Activated CD4-positive, alpha-beta T cell treated with anti-CD3 and anti-CD28 coated beads for 1 hour (primary cell): ENCODE measurements at regions not wholly inside any gene's neighbourhood (a gene's known extent, or its start where the extent isn't known, plus 50 kb on each side); places are given as distances from the start of the nearest gene placed in this dataset.
"Not testable (repeated sequence)": the region's sequence is repeated elsewhere in the genome, so short reads cannot be mapped to it uniquely, and the experiment has no call there.

Experiments
- DNase-seq: peaks from one replicate; pipeline ENCODE4 v3.0.0-alpha.2; 2020

DNA sequence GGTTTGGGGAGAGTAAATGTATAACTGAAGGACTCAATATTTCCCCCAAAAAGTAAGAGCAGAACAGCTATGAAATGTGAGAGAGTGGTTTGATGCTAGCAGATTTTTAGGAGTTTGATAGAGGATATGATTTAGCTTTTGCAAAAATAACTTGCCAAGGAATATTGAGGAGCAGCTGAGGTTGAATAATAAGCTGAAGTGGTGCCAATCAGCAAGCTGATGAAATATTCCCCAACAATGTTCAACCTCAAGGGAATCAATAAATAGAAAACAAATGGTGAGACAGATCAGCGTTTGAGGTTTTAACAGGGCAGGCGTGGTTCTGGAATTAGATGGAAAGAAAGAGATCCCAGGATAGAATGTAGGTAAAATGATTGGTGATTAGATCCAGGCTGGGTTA is 413.4 kb upstream of the ADAMTS5 start:
- no peak for DNase-seq

DNA sequence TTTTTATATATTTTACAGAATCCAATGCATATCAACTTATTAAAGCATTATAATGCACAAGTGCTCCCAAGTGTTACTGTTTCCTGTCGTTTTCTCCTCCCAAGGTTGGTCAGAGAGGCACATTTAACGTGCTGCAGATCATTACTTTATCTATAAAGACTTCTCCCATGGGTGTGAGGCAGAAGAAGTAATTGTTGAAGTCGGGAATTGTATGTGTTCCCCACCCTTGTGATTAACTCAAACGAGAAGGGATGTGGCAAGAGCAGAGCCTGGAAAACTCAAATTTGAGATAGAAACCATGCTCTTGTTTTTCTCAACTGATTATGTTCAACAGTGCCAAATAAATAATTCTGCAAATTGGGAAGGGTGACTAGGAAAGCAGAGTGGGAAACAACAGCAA is 412.5 kb upstream of the ADAMTS5 start:
- no peak for DNase-seq

DNA sequence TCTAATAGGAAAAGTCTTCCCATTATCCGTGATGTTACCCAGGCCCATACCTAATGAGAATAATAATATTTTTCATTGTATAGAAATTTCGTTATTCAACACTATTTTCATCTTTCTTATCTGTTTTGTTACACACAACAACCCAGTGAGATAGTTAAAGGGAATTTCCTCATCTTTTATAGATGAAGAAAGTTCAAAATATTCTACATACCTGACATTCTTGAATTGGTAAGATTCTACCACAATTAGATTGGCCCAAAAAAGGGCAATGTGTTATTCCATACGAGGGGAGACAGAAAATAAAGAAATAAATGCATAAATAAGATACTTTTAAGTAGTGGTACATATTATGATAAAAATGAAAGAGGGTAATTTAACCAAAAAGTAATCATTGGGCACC is 405.5 kb upstream of the ADAMTS5 start:
- no peak for DNase-seq

DNA sequence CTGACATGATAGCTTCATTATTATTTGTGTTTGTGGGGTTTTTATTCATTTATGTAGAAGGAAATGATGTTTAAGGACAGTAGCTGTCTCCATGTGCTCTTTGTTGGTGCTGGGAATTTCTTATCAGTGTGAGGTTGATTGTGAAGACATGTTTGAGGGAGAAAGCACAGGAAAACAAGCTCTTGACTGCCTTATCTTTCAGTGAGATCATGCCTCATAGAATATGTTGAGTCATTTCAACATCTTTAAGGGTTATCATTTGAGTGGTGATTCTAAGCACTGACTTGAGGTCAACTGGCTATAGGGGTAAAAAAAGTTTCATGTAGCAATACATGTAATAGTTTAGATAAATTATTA is 405.1 kb upstream of the ADAMTS5 start:
- no peak for DNase-seq

DNA sequence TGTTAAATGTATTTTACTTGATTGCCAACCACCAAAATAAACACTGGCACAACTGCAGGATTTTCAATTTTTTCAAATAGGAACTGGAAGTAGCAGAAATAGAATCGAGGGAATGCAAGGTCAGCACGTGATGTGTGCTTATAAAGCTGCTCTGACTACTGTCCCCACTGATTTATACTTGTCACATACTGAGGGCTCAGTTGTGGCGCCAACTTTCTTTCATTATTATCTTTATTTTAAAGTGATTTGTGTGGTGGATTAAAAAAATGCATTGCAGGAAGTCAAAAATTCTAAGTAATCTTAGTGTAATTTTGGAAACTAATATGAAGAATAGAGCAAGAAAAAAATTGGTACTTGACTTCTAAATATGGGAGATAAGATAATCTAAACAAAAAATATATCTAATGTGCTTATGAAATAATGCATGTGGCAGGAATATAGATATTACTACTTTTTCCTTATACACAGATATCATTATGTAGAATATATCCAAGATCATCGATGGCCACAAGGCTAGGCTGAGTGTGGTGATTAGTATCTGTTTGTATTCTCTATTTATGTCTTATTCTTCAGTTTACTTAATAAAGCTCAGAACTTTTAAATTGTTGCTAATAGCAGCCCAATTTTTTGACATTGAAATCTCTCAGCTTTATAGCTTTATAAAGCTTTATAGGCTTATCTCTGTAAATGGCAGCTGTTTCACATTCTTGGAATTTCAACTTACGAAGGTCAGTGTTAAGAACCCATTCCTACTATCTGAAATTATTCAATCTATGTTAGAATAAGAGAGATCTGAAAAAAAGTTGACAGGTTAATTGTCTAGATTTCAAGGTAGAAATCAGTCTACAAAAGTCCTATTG is 404.5 kb upstream of the ADAMTS5 start:
- DNase-seq, result no peak

DNA sequence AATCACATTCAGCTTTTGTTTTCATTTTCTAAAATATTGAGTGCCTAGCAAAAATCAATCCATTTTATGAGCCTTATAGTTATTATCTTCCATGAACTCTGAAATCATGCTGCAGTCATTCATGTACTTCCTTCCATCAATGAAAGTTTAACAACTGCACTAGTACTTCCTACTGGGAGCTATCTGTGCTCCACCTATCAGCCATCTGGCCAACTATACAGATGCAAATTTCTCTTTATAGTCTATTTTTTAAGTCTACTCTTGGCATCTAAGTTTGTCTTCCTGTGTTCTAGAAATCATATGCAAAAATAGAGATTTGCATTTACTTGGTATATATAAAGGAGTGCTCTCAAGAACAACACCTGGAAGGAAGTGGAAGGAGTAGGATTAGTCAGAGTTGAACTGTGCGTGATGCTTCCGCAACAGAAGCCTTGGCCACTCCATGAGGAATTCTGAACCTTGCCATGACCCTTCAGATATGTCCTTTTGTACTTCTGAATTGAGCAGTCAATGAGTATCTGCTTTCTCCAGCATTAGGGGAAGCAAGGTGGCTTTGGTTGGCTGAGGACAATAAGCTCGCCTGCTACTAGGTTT is 403.2 kb upstream of the ADAMTS5 start:
- DNase-seq, result no peak

DNA sequence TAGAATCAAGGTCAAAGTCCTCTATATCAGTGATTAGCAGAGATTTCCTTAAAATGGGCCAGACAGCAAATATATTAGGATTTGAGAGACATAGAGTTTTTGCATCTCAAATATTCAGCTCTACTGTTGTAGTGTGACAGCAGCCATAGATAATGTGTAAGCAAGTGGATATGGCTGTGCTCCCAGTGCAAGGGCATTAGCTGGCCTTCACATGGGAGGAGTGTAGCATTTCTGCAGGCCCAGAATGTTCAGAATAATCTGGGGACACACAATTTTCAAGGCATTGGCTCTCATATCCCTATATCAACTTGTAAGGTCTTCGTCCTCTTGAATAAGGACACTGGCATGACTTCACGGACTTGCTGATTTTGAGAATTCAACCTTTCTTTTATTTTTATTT is 402.3 kb upstream of the ADAMTS5 start:
- no peak for DNase-seq

DNA sequence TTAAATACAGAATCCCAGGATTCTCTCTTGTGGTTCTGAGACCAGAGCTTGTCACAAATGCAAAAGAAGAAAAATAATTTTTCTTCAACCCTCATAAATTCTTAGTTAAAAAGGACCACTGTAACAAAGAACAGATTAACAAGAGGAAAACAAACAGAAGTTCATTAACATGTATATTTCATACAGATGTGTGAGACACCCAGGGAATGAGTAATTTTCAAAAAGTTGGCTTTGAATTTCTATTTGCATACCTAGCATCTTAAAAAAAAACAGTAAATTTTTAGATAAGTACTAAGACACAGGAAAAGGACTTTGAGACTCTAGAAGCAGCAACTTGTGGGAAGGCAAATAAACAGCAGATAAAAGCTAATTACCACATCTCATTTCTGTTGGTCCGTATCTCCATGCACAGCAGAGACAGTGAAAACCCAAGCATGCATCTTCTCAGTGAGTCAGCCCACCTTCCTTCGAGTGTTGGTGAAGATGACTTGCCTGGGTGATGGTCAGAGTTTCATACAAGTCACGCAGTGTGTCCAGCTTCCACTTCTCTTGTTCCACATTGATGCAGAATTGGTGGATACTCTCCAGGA is 399.9 kb upstream of the ADAMTS5 start:
- no peak for DNase-seq

DNA sequence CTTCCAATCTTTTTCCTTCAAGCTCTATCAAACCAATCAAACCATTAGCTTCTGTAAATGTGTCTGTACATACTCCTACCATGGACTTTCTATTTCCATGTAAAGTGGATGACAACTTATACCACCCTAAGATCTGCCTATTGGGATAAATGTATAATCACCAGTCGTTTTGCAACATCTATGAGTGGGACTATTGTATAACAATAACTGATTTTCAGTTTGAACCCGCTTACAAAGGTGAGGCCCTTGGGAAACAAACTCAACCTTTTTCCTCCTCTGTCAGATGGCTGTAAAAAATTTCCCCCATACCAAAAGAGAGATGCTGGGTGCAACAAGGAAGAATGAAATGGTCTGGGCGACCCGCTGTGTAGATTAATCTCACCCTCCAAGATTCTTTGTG is 399.1 kb upstream of the ADAMTS5 start:
- DNase-seq, result no peak

DNA sequence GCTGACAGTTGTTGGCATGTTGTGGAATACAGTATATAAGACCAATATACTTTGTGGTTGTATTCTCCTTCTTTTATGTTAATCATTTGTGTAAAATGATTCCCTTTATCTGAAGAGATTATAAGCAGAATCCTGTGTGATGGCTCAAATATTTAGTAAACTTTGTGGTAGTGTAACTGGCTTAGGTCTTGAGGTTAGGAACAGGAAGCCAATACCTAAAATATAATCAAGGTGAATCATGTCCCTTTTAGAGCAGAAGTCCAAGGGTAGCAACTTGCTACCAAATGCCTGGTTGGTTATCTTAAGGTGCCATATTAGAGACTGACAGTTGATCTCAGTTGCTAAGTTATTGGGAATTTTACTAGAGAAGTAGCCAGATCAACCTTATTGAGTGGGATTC is 398.5 kb upstream of the ADAMTS5 start:
- DNase-seq, result no peak

DNA sequence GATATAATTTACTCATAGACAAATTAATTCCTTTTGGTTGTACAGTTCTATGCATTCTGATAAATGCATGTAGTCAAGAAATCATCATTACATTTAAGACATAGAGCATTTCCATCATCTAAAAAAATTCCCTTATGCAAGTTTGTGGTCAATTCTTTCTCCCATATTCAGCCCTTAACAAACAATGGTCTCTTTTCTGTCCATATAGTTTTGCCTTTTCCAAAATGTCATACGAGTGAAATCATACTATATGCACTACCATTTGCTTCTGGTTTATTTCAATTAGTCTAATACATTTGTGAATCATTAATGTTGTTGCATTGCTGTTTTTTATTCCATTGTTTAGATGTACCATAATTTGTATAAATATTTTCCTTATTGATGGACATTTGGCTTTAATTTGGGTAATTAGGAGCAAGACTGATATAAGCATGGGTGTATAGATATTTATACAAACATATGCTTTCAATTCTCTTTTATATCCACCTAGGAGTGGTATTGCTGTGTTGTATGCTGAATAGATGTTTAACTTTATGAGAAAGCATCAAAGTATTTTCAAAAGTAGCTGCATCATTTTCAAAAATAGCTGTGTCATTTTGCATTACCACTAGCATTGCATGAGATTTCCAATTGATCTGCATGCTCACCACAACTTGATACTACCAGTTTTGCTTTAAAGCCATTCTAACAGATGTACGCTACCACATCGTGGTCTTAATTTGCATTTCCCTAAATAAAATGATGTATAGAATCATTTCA is 397.0 kb upstream of the ADAMTS5 start:
- no peak for DNase-seq

DNA sequence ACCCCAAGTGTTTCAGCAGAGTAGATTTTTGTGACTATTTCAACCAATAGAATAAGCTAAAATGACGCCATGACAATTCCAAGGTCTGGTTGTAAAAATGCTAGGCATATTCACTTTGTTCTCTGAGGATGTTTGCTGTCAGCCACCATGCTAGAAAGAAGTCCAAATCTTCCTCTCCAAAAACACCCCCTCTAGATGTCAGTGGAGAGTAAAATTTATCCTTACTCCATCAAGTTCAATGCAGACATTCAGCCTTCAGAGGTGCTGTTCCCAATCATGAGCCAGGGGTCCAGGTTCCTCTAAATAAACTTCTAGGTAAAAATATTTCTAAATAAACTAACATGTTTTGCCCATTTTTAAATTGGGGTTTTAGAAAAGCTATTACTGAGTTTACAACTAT is 395.4 kb upstream of the ADAMTS5 start:
- DNase-seq, result no peak

DNA sequence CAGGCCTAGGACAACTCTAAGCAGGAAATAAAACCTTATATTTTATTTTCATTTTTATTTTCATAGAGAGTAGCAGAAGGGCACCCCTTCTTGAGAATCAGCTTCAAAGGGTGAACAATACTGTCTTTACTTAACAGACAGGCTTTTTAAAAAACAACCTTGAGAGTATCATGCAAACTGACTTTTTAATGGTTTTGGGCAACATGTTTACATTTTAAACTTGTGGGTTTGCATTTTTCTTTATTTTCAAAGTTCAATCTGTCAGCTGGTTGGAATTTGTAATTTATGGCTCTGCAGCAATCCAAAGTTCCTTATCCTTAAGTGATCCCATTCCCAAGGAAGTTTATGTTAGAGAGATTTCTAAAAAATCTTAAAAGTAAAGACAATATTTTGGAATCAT is 392.3 kb upstream of the ADAMTS5 start:
- DNase-seq, result no peak

DNA sequence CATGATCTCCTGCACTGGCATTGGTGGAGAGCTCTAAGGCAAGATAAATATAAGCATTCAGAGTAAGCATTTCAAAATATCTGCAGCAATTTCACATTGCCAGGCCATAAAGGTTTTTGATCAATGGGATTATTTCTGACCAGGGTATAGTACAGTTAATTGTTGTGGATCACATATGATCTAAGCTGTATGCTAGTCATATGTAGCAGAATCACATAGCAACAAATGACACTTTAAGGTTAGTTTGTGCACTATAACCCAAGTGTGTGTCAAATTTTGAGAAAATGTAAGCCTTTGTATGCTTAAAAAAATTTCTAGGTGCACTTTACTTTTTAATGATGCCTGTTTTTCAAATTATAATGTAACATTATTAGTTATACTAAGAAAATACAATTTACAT is 386.0 kb upstream of the ADAMTS5 start:
- DNase-seq, result no peak

DNA sequence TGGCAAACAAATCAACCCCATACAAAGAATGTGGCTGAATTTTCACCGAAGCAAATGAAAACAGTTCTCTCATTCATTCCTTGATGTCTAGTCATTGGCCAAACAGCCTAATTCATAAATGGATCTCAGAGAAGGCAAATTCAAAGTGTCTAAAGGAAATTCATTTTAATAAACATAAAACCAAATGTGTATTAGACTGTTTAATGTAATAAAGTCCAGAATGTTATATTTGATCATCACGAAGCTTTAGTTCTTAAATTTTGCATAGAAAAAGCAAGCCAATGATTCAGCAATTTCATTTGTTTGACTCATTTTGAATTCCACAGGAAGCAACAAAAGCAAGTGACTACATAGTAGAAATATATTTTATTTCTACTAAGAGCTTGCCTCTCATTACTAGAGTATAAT is 379.2 kb upstream of the ADAMTS5 start:
- DNase-seq, result no peak

DNA sequence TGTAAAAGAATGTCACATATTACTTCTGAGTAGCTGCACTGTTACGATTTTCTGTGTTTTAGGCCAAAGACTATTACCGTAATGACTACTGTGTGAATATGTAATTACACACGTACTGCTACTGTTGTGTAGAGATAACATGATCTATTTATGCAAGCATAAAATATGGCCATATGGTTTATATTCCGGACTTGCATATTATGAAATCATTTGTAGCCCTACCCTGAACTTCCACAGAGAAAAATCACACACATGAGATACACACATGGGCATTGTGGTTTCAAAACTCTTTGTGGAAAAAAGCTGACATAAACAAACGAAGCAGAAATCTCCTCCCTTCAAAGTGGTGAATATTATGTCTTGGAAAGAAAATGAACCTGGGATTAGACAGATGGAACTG is 373.0 kb upstream of the ADAMTS5 start:
- DNase-seq, result no peak

DNA sequence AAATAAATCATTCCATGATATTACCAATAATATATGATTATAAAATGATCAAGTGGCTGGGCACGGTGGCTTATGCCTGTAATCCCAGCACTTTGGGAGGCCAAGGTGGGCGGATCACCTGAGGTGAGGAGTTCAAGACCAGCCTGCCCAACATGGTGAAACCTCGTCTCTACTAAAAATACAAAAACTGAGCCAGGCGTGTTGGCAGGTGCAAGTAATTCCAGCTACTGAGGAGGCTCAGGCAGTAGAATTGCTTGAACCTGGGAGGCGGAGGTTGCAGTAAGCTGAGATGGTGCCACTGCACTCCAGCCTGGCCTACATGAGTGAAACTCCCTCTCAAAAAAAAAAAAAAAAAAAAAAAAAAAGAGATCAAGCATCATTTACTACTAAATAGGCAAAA is 371.1 kb upstream of the ADAMTS5 start:
- DNase-seq, result not testable (repeated sequence)

DNA sequence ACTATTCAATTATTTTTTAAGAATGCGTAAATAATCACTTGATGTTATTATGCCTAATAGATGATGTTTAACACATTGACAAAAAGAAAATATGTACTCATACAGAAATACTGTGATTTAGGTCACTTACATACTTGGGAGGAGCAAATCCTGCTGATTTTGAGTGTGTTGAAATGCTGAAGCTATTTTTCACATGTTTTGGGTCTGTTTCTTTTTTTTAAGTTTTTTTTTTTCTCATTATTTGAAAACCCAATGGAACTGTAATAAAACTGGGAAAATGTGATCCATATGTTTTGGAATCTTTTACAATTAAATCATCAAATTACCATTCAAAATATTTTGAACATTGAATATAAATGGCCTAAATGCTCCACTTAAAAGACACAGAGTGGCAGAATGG is 366.2 kb upstream of the ADAMTS5 start:
- no peak for DNase-seq

DNA sequence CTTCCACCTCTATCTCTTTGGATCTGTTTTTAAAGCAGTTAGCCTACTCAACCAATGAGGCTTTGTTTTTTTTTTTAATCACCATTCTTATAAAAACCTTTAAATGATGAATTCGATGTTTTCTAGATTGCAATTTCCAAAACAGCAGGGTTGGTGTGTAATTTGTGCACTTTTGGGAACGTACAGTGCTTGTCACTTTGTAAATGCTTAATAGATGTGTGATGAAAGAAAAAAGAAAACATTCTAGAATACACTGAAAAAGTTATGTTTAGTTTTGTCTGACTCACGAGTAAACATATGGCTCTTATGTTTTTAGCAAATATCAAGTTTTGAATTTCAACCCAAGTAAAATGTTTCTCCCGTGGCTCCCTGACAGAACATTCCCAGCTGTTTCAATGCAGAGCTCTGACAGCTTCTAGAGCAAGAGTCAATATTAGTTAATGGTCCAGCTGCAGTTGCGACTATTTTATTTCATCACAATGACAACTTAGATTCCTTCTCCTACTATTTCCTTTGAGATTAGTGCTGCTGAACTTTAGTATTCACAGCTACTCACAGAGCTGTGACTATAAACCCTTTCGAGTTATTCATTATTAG is 362.5 kb upstream of the ADAMTS5 start:
- DNase-seq, result no peak

DNA sequence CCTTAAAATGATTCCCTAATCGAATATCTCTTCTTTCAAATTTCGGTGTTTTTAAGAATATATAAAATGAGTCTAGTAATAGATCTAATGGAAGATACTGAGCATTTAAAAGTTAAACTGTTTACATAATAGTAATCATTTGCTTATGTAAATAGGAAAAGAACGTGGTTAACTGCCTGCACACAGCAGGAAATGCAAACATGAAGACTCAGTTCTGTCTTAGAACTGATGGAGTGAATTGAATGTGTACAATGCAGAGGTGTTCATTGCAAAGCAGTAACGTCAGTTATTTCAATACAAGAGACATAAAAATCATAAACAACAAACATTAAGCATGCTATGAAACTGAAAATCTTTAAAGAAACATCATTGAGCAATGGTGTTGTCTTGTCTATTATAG is 359.4 kb upstream of the ADAMTS5 start:
- DNase-seq, result no peak

DNA sequence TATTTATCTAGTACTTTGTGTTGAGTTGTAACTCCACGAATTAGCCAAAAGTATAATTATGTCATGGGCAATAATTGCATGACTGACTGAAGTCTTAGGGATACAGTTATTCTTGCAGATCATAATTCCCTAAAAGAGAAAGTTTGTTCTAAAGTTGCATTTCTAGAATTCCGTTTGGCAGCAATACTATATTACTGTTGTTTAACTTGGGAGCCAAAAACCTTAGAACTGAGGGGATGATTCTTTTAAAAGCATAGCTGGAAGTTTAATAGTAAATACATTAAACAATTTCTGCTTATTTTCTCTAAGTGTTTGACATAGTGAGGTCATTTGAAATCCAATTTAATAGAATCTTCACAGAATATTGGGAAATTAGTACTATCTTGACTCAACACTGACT is 356.4 kb upstream of the ADAMTS5 start:
- DNase-seq, result no peak

DNA sequence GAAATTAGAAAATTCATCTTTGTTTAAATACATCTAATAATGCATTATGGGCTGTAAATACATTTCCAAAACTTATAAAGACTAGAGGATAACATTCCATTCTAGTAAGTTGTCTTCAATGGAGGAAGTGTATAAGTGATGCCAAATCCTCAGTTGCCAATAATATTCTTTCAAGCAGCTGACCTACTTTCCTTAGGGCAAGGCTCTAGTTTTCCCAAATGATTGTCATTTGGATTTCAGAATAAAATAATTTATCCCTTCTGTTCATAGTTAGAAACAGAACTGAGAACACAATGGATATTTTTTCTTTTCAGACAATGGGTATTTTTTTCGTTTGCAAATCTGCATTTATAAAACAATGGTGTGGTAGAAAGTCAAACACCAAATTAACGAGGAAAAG is 354.9 kb upstream of the ADAMTS5 start:
- no peak for DNase-seq

DNA sequence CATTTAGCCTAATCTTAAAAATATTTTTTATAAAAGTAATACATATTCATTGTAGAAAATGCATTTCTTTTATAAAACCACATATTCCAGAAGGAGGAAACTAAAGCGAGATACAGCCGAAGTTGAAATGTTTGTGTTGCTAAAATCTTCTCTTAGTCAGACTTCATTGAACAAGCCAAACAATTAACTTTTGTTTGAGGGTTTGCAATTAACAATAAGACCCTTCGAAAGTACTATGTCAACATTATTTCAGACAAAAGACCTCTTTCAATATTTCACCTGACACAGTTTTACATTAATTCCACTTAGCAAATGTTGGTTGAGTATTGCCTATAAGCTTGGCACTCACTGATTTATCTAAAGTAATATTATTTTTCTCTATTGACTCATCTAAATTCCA is 354.0 kb upstream of the ADAMTS5 start:
- DNase-seq, result no peak
